HG03469 (cell line): ENCODE measurements at regions not wholly inside any gene's neighbourhood (a gene's known extent, or its start where the extent isn't known, plus 50 kb on each side); places are given as distances from the start of the nearest gene placed in this dataset.
"Not testable (repeated sequence)": the region's sequence is repeated elsewhere in the genome, so short reads cannot be mapped to it uniquely, and the experiment has no call there.

Experiments
- ATAC-seq: cut with Tn5 transposase; IDR thresholded peaks from one replicate; pipeline ENCODE4 v1.9.1; 2021; ENCODE audit warnings: mild to moderate bottlenecking, moderate library complexity, moderate number of reproducible peaks; ENCODE audit not compliant: unreplicated experiment

DNA sequence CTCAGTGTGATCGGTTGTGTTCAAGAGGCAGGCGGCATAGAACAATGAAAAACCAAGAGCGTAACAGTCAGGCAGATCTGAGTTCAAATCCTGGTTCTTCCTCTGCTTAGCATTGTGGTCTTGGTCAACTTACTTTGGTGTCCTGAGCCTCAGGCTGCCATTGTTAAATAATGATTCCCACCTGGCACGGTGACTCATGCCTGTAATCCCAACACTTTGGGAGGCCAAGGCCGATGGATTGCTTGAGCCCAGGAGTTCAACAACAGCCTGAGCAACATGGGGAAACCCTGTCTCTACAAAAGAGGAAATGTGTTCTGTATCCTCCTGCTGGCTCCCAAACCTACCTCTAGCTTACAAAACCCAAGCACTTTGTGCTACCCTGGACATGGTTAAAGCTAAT is 129.0 kb upstream of the STX18 start:
- ATAC-seq: no peak

DNA sequence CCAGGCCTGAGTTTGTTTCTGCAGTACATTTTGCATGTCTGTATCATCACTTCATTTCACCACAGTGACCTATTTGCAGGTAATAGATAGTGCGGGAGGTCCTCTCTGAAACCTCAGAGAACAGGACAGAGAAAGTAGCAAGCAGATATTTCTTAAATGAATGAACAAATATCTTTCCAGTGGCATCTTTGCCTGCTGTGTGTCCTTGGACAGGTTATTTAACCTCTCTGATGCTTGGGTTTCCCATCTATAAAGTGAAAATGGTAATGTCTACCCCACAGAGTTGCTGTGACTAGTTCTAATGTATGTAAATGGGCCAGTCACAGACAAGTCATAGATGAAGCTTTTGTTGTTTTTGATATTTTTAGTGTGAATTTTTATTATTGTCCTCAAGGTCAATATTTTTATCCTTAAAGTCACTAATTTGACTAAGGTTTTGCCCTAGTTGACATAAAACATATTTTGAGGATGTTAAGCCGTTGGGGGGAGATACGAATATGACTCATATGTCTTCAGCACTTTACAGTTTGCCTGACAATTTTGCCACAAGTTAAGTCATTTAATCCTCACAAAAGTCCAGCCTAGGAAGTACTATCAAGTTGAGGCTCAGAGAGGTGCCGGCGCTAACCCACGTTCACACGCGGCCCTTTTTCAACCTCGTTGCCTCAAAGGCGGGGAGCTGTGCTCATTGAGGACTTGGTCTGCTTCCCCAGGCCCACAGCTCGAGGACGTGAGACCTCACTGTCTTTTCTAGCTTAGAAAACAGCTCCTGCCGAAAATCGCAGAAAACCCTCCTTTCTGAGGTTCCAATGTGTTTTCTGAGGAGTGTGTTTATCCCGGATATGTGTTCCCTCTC is 126.7 kb upstream of the STX18 start:
- ATAC-seq: no peak

GRCh38 chr4:4667622-4668081 is 125.8 kb upstream of the STX18 start:
- no peak for ATAC-seq

GRCh38 chr4:4666693-4667621 is 125.1 kb upstream of the STX18 start:
- no peak for ATAC-seq

- ATAC-seq: no peak
Observed at GRCh38 chr4:4666187-4666586, 124.3 kb upstream of the STX18 start.

DNA sequence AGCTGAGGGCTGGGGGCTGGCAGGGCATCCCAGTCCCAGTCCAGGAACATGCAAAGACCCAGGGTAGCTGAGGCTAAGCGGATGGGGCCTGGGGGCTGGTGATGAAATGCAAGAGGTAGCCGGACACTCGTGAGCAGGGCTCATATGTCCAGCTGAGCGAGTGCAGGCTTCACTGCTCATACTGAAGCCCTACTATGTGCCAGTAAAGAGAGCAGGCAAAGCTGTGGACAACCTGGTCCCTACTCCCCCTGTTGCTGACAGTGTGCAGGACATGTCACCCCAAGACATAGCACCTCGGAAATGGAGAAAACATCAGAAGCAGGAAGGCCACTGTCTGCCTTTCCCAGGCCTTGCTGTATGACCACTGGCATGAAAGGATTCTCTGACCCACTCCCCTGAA is 122.4 kb upstream of the STX18 start:
- ATAC-seq: no peak

DNA sequence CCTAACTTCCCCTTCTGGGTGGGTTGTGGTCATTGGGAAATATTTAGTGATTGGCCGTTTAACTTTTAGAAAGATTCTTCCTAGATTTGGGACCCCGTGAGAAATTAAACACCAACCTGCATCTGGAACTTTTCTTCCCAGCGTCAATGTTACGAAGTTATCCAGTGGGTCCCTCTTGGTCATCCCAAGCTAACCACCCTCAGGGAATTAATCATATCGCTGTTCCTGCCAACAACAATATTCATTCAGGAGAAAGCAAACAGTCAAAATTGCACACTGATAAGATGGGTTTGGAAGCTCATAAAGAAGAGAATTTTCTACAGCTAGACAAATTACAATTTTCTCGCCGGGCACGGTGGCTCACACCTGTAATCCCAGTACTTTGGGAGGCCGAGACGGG is 121.2 kb upstream of the STX18 start:
- ATAC-seq: no peak

- ATAC-seq: no peak
Observed at GRCh38 chr4:4662230-4662629, 120.4 kb upstream of the STX18 start.

- no peak for ATAC-seq
Observed at GRCh38 chr4:4659871-4660651, 118.2 kb upstream of the STX18 start.

DNA sequence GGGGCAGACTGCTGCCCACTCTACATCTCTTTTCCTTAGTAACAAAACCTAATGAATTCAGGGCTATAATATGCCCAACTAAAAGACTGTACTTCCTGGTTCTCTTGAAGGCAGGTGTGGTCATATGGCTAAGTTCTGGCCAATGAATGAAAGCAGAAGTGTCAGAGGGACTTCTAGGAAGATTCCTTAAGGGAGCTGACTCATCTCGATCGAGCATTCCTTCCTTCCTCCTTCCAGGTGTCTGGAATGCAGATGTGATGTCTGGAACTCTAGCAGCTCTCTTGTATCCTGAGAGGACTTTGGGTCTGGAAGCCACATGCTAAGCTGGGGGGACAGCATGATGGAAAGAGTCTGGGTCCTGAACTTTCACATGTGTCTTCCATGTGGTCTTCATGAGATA is 116.2 kb upstream of the STX18 start:
- ATAC-seq: no peak

DNA sequence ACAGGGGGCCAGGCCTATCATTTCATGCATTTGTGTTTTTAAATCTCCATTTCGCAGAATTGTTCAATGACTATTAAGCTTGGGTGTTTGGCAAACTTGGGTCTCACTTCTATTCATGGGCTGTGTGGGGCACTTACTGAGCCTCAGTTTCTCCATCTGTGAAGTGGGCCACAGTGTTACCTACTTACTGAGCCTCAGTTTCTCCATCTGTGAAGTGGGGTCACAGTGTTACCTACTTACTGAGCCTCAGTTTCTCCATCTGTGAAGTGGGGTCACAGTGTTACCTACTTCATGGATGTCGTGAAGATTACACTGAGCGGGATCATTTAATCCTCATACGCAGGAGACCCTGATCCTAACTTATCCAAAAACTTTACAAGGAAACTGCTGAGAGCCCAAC is 115.1 kb upstream of the STX18 start:
- ATAC-seq: no peak

GRCh38 chr4:4655901-4656300 is 114.1 kb upstream of the STX18 start:
- no peak for ATAC-seq

- ATAC-seq: no peak
Observed at GRCh38 chr4:4655011-4655410, 113.2 kb upstream of the STX18 start.

DNA sequence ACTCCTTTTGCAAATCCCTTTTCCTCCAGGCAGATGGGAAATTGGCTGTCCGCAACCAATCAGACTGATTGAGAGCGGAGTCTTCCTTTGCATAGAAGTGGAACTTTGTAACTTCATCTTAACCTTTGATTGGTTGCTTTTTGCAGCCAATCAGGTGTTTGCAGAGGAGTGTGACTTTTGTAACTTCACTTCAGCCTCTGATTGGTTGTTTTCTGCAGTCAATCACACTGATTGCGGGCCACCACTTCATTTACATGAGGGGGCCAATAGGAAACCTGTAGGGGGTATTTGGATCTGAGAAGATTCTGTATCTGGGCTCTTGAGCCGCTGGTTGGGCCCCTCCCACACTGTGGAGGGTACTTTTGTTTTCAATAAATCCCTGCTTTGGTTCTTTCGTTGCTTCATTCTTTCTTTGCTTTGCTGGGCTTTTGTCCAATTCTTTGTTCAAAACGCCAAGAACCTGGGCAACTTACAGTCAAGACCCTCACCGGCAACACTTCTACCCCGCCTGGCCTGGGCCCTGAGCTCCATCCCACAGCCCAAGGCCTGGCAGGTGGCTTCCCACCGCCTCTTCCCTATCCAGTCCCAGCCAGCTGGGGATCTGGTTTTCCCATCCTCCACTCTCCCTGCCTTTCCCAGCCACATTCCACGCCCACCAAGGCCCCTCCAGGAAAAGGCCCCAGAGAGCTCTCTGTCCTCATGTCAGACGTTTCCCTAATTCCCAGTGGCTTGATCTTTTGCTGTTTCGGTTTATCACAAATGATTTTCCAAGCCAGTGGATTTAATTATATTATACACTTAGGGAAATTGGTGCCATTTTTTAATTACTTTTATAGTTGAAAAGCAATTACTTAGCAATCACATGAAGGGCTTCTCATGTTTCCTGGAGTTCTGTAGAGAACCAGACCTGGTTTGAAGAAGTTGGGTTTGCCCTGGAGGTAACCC is 110.2 kb upstream of the STX18 start:
- ATAC-seq: no peak

GRCh38 chr4:4647041-4647440 is 105.2 kb upstream of the STX18 start:
- ATAC-seq: no peak

GRCh38 chr4:4645743-4646142 is 103.9 kb upstream of the STX18 start:
- ATAC-seq: no peak

DNA sequence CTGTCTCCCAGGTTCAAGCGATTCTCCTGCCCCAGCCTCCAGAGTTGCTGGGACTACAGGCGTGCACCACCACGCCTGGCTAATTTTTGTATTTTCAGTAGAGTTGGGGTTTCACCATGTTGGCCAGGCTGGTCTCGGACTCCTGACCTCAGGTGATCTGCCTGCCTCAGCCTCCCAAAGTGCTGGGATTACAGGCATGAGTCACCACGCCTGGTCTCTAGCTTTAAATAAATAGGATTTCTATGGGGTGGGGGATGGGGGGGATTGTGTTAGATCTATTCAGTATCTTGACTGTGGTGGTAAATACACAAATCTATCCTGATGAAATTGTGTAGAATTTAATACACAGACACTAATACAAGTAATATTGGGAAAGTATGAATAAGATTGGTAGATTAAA is 102.4 kb upstream of the STX18 start:
- ATAC-seq: not testable (repeated sequence)

- ATAC-seq: not testable (repeated sequence)
Observed at GRCh38 chr4:4643743-4644142, 101.9 kb upstream of the STX18 start.

GRCh38 chr4:4643306-4643705 is 101.5 kb upstream of the STX18 start:
- no peak for ATAC-seq

- ATAC-seq: no peak
Observed at GRCh38 chr4:4642496-4643000, 100.7 kb upstream of the STX18 start.
